PFSK-1 (cell line): ENCODE measurements at regions not wholly inside any gene's neighbourhood (a gene's known extent, or its start where the extent isn't known, plus 50 kb on each side); places are given as distances from the start of the nearest gene placed in this dataset.

Experiments
- POLR2AphosphoS5 ChIP-seq: IDR thresholded peaks from 2 replicates; pipeline ENCODE4 v1.6.1; 2012; ENCODE audit warnings: low read depth, mild to moderate bottlenecking, control low read depth, low read length, moderate library complexity
- REST ChIP-seq, 2 experiments: IDR thresholded peaks; 2 replicates each; pipeline versions ENCODE4 v1.6.1 to v1.8.0; 2011 to 2012; ENCODE audit warnings: low read depth in 2 of 2, low read length in 2 of 2, control low read depth in 1 of 2, inconsistent platforms in 1 of 2, mild to moderate bottlenecking in 1 of 2, moderate library complexity in 1 of 2; ENCODE audit not compliant: insufficient read depth in 1 of 2
- SIN3A ChIP-seq: IDR thresholded peaks from 2 replicates; pipeline ENCODE4 v1.6.1; 2012; ENCODE audit warnings: mild to moderate bottlenecking, low read length, moderate library complexity, borderline replicate concordance; ENCODE audit not compliant: insufficient read depth
- TAF1 ChIP-seq: IDR thresholded peaks from 2 replicates; pipeline ENCODE4 v1.6.1; 2012; ENCODE audit warnings: low read length, control low read depth, borderline replicate concordance; ENCODE audit not compliant: insufficient read depth

GRCh38 chr13:65088906-65089305 lies 2141.2 kb downstream of the PCDH9 start:
- TF ChIP-seq REST (IDR thresholded peaks at IDR 0.05; ENCODE audit: insufficient read depth in 1 of 2, low read depth in 2 of 2, low read length in 2 of 2) (no peak), SIN3A (no peak), POLR2AphosphoS5 (no peak), TAF1 (no peak)
